ENCODE measurements at regions not wholly inside any gene's neighbourhood (a gene's known extent, or its start where the extent isn't known, plus 50 kb on each side); places are given as distances from the start of the nearest gene placed in this dataset.
"Not testable (repeated sequence)": the region's sequence is repeated elsewhere in the genome, so short reads cannot be mapped to it uniquely, and the experiment has no call there.

- no peak for DNase-seq (ENCODE audit: low spot score)
These were observed 239.3 kb upstream of the NEGR1 start for GRCh38 chr1:72521659-72522058.

GRCh38 chr1:72516826-72517225, 234.5 kb upstream of the NEGR1 start:
- no peak for DNase-seq (ENCODE audit: low spot score)

GRCh38 chr1:72516264-72516663, 233.9 kb upstream of the NEGR1 start:
- no peak for DNase-seq (ENCODE audit: low spot score)

GRCh38 chr1:72498371-72498770, 216.0 kb upstream of the NEGR1 start:
- DNase-seq (ENCODE audit: low spot score) = no peak

GRCh38 chr1:72489801-72490200, 207.5 kb upstream of the NEGR1 start:
- DNase-seq (ENCODE audit: low spot score) = no peak

GRCh38 chr1:72485801-72486200, 203.5 kb upstream of the NEGR1 start:
- no peak for DNase-seq (ENCODE audit: low spot score)

GRCh38 chr1:72483846-72484357, 201.6 kb upstream of the NEGR1 start:
- DNase-seq (ENCODE audit: low spot score) = no peak

GRCh38 chr1:72482736-72483413, 200.5 kb upstream of the NEGR1 start:
- no peak for DNase-seq (ENCODE audit: low spot score)

GRCh38 chr1:72481420-72481970, 199.2 kb upstream of the NEGR1 start:
- no peak for DNase-seq (ENCODE audit: low spot score)

GRCh38 chr1:72466376-72466775, 184.0 kb upstream of the NEGR1 start:
- no peak for DNase-seq (ENCODE audit: low spot score)

GRCh38 chr1:72462186-72462905, 180.0 kb upstream of the NEGR1 start:
- no peak for DNase-seq (ENCODE audit: low spot score)

- DNase-seq (ENCODE audit: low spot score) = peak; percentile 6
These were observed 159.9 kb upstream of the NEGR1 start for GRCh38 chr1:72442262-72442661.

- DNase-seq (ENCODE audit: low spot score) = no peak
These were observed 156.7 kb upstream of the NEGR1 start for GRCh38 chr1:72439036-72439435.

- DNase-seq (ENCODE audit: low spot score) = no peak
These were observed 155.9 kb upstream of the NEGR1 start for GRCh38 chr1:72438270-72438669.

GRCh38 chr1:72435025-72435424, 152.7 kb upstream of the NEGR1 start:
- no peak for DNase-seq (ENCODE audit: low spot score)

- no peak for DNase-seq (ENCODE audit: low spot score)
These were observed 151.7 kb upstream of the NEGR1 start for GRCh38 chr1:72434070-72434469.

- DNase-seq (ENCODE audit: low spot score) = no peak
These were observed 151.3 kb upstream of the NEGR1 start for GRCh38 chr1:72433591-72433990.

- no peak for DNase-seq (ENCODE audit: low spot score)
These were observed 150.4 kb upstream of the NEGR1 start for GRCh38 chr1:72432645-72433267.

- DNase-seq (ENCODE audit: low spot score) = no peak
These were observed 149.5 kb upstream of the NEGR1 start for GRCh38 chr1:72431810-72432209.

- DNase-seq (ENCODE audit: low spot score) = not testable (repeated sequence)
These were observed 145.9 kb upstream of the NEGR1 start for GRCh38 chr1:72428276-72428675.

GRCh38 chr1:72419229-72419628, 136.9 kb upstream of the NEGR1 start:
- no peak for DNase-seq (ENCODE audit: low spot score)

- DNase-seq (ENCODE audit: low spot score) = no peak
These were observed 129.9 kb upstream of the NEGR1 start for GRCh38 chr1:72412286-72412685.

- DNase-seq (ENCODE audit: low spot score) = no peak
These were observed 117.5 kb upstream of the NEGR1 start for GRCh38 chr1:72399807-72400206.
